Mammary epithelial cell (primary cell): ENCODE measurements at regions not wholly inside any gene's neighbourhood (a gene's known extent, or its start where the extent isn't known, plus 50 kb on each side); places are given as distances from the start of the nearest gene placed in this dataset.

Experiments used
- EZH2 ChIP-seq: IDR thresholded peaks from 2 replicates; pipeline ENCODE4 v1.6.1; 2012; ENCODE audit warnings: low read length, inconsistent platforms, borderline replicate concordance
- TF ChIP-seq, protein P1 (sequence below), 2 donors: IDR thresholded peaks in 1 of 2; conservative IDR thresholded peaks in 1 of 2; 2 replicates each; pipeline ENCODE4 v1.5.1; 2011 to 2012; ENCODE audit warnings: inconsistent platforms in 2 of 2, low read length in 2 of 2, mild to moderate bottlenecking in 2 of 2, control low read depth in 1 of 2, low read depth in 1 of 2; ENCODE audit not compliant: insufficient read depth in 1 of 2; ENCODE audit errors: extremely low read depth in 1 of 2

DNA sequence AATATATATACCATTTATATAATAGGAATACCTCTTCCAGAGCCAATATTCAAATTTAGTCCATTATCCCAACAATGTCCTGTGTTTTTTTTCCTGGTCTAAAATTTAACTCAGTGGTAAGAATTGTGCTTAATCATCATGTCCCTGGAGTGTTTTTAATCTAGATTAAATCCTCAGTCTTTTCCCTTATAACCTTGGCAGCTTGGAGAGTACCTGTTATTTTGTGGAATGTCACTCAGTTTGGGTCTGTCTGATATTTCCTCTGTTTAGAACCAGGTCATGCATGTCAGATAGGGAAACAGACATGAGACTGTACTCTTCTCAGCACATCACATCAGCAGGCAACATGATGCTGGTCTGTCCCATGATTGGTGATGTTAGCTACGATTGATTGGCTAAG lies 96.6 kb downstream of the HPGD start:
- TF ChIP-seq, protein P1, sequence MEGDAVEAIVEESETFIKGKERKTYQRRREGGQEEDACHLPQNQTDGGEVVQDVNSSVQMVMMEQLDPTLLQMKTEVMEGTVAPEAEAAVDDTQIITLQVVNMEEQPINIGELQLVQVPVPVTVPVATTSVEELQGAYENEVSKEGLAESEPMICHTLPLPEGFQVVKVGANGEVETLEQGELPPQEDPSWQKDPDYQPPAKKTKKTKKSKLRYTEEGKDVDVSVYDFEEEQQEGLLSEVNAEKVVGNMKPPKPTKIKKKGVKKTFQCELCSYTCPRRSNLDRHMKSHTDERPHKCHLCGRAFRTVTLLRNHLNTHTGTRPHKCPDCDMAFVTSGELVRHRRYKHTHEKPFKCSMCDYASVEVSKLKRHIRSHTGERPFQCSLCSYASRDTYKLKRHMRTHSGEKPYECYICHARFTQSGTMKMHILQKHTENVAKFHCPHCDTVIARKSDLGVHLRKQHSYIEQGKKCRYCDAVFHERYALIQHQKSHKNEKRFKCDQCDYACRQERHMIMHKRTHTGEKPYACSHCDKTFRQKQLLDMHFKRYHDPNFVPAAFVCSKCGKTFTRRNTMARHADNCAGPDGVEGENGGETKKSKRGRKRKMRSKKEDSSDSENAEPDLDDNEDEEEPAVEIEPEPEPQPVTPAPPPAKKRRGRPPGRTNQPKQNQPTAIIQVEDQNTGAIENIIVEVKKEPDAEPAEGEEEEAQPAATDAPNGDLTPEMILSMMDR (conservative IDR thresholded peaks at IDR 0.05 in 1 of 2, IDR thresholded peaks at IDR 0.05 in 1 of 2; ENCODE audit: extremely low read depth in 1 of 2, insufficient read depth in 1 of 2, low read depth in 1 of 2, low read length in 2 of 2) = no peak
- no peak for TF ChIP-seq EZH2
